Caco-2 (cell line): ENCODE measurements at regions not wholly inside any gene's neighbourhood (a gene's known extent, or its start where the extent isn't known, plus 50 kb on each side); places are given as distances from the start of the nearest gene placed in this dataset.

Source experiments
- BruUV-seq: library from RNA; stranded (reverse); fragments of 400-500 nt; replicated peaks from 2 replicates; lab custom pipeline; 2021; lab: Mats Ljungman, UMichigan
- CTCF ChIA-PET: fragments of 300-600 bp; sonication (Branson Sonifier 250); formaldehyde crosslinking; loops from one replicate; lab custom pipeline; 2022; ENCODE audit warnings: antibody characterized with exemption; lab: Charles Lee
- POLR2A ChIA-PET: fragments of 300-600 bp; sonication (Branson Sonifier 250); formaldehyde crosslinking; loops from one replicate; lab custom pipeline; 2022; ENCODE audit warnings: antibody characterized with exemption; lab: Charles Lee
- DNase-seq, 2 experiments: peaks; one replicate each; pipeline versions ENCODE4 v3.0.0 to v3.0.0-alpha.2; 2020 to 2022
- H3K27me3 ChIP-seq: replicated peaks from 2 replicates; pipeline ENCODE4 v1.6.0; 2011; ENCODE audit warnings: low read length; ENCODE audit not compliant: control insufficient read depth, insufficient read depth
- H3K36me3 ChIP-seq: 2 replicates; pipeline ENCODE4 v1.5.1; 2011; ENCODE audit warnings: low read length; ENCODE audit not compliant: control insufficient read depth, insufficient read depth
- H3K4me1 ChIP-seq: fragments of 250-450 bp; sonication (Bioruptor Pico); 2 replicates; pipeline ENCODE4 v1.5.1; 2020; ENCODE audit warnings: mild to moderate bottlenecking
- H3K4me3 ChIP-seq: 2 replicates; pipeline ENCODE4 v1.5.1; 2011; ENCODE audit warnings: low read depth, mild to moderate bottlenecking, control low read depth, low read length
- H3K9me3 ChIP-seq: fragments of 250-450 bp; sonication (Bioruptor Pico); 2 replicates; pipeline ENCODE4 v1.5.1; 2020; ENCODE audit warnings: mild to moderate bottlenecking, moderate library complexity
- H3K27ac Mint-ChIP-seq: one replicate; pipeline ENCODE4 v1.8.0; 2022; ENCODE audit warnings: mixed read lengths; ENCODE audit not compliant: unreplicated experiment
- H3K27me3 Mint-ChIP-seq: one replicate; pipeline ENCODE4 v1.8.0; 2022; ENCODE audit warnings: mixed read lengths; ENCODE audit not compliant: insufficient read depth, unreplicated experiment
- H3K36me3 Mint-ChIP-seq: one replicate; pipeline ENCODE4 v1.8.0; 2022; ENCODE audit warnings: mild to moderate bottlenecking, mixed read lengths; ENCODE audit not compliant: insufficient read depth, unreplicated experiment
- H3K4me1 Mint-ChIP-seq: one replicate; pipeline ENCODE4 v1.8.0; 2022; ENCODE audit warnings: low read depth, mixed read lengths; ENCODE audit not compliant: unreplicated experiment
- H3K4me3 Mint-ChIP-seq: one replicate; pipeline ENCODE4 v1.8.0; 2022; ENCODE audit warnings: mild to moderate bottlenecking, moderate library complexity, mixed read lengths; ENCODE audit not compliant: unreplicated experiment
- H3K9me3 Mint-ChIP-seq: one replicate; pipeline ENCODE4 v1.8.0; 2022; ENCODE audit warnings: mixed read lengths; ENCODE audit not compliant: unreplicated experiment
- intact Hi-C: fragments of 100-400 bp; cut with micrococcal nuclease; formaldehyde crosslinking; loops from one replicate; pipeline ENCODE4 v1.10.0; 2022; ENCODE audit not compliant: unreplicated experiment
- TF ChIP-seq, protein P1 (sequence below), 2 experiments: fragments of 200-600 bp in 1 of 2; IDR thresholded peaks; 1 replicate in 1 of 2; 2 replicates in 1 of 2; pipeline versions ENCODE4 v1.5.1 to v1.8.0; 2011 to 2022; ENCODE audit warnings: antibody characterized with exemption in 1 of 2, control low read depth in 1 of 2, inconsistent platforms in 1 of 2, low read depth in 1 of 2, low read length in 1 of 2, mild to moderate bottlenecking in 1 of 2, moderate library complexity in 1 of 2; ENCODE audit not compliant: insufficient read depth in 1 of 2, severe bottlenecking in 1 of 2, unreplicated experiment in 1 of 2

DNA sequence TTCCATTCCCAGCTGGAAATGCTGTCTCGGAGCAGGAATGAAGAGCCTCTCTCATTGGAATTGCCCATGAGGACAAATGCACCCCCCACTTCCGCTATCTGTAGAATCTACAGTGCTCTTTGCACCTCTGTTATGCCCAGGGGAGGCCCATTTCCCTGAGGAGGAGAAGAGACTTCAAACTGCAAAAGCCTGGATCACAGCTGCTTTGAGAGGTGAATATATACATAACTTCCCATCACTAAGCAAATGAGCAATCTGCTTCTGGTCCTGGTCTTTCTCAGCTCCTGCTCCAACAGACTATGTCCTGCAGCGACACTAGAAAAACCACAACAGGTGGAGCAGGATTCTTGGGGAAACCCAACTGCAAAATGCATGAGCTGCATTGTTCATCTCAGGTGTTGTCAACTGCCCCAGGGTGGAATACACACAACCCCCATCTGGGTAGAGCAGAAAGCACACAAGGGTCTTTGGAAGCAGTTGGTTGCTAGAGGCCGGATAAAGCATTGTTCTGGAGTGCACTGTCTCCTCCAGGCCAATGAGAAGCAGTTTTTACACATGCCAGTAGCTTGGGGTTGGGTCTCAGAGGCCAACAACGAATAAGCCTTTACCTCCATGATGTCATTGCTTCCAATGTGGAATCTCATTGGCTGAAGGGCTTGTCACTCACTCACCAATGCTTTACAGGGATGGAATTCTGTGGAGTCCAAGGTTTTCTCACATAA is 67.7 kb upstream of the RAB4A start:
- POLR2A ChIA-PET, result no interaction called here
- intact Hi-C loops, result no loop called here
- H3K27ac Mint-ChIP-seq, result peak overlapping the region; percentile 27

DNA sequence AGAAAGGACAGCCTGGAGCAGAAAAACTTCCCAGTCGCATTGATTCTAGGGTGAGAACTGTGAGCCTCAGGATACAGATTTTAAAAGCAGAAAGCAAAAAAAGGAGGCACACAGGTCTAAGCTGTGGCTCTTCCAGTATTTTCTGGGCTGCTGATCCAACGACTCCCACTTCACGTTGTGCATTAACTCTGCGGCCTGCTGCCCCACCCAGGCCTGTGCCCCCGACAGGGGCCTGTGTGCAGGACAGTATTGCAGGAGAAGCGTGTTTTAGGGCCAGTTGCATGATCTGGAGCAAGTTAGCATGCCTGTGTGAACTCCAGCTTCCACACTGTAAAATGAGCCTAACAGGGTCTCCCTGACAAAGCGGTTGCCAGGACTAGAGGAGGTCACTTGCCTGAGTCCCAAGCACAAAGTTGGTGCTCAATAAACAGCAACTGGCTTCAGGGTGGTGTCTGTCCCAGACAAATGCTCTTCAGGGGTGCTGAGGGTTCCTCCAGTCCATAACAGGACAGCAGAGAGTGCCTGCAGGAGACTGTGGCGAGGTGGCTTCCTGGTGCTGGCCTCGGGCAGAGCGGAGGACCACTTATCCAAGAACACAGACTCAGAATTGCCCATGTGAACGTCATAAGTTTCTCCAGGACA is 66.8 kb upstream of the RAB4A start:
- Histone ChIP-seq H3K27me3 (no peaks in the 10 kb centered on the region), H3K4me1 (peaks cover 44% of the 10 kb centered on the region), H3K36me3 (no peaks in the 10 kb centered on the region), H3K9me3 (no peaks in the 10 kb centered on the region), H3K4me3 (no peak overlapping the region)
- DNase-seq, result no peak
- intact Hi-C loops, result no loop called here
- POLR2A ChIA-PET, result no interaction called here
- H3K27me3 Mint-ChIP-seq, result no peaks in the 10 kb centered on the region
- no TSS peak for BruUV-seq
- TF ChIP-seq, protein P1, sequence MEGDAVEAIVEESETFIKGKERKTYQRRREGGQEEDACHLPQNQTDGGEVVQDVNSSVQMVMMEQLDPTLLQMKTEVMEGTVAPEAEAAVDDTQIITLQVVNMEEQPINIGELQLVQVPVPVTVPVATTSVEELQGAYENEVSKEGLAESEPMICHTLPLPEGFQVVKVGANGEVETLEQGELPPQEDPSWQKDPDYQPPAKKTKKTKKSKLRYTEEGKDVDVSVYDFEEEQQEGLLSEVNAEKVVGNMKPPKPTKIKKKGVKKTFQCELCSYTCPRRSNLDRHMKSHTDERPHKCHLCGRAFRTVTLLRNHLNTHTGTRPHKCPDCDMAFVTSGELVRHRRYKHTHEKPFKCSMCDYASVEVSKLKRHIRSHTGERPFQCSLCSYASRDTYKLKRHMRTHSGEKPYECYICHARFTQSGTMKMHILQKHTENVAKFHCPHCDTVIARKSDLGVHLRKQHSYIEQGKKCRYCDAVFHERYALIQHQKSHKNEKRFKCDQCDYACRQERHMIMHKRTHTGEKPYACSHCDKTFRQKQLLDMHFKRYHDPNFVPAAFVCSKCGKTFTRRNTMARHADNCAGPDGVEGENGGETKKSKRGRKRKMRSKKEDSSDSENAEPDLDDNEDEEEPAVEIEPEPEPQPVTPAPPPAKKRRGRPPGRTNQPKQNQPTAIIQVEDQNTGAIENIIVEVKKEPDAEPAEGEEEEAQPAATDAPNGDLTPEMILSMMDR (IDR thresholded peaks at IDR 0.05; ENCODE audit: insufficient read depth in 1 of 2, low read depth in 1 of 2, low read length in 1 of 2, severe bottlenecking in 1 of 2, unreplicated experiment in 1 of 2), result no peak
- no peaks in the 10 kb centered on the region for H3K9me3 Mint-ChIP-seq
- no peak overlapping the region for H3K4me3 Mint-ChIP-seq
- H3K36me3 Mint-ChIP-seq, result peaks cover 6% of the 10 kb centered on the region
- H3K27ac Mint-ChIP-seq, result no peak overlapping the region
- CTCF ChIA-PET, result no interaction called here
- H3K4me1 Mint-ChIP-seq, result peaks cover 6% of the 10 kb centered on the region

More for the DNA sequence above, 67.7 kb upstream of the RAB4A start:
- peaks cover 41% of the 10 kb centered on the region for H3K4me1 ChIP-seq
- peaks cover 6% of the 10 kb centered on the region for H3K36me3 Mint-ChIP-seq
- no peaks in the 10 kb centered on the region for H3K9me3 ChIP-seq
- H3K4me3 Mint-ChIP-seq, result no peak overlapping the region
- no peaks in the 10 kb centered on the region for H3K27me3 Mint-ChIP-seq
- BruUV-seq, result no TSS peak
- no peak overlapping the region for H3K4me3 ChIP-seq
- H3K4me1 Mint-ChIP-seq, result peaks cover 6% of the 10 kb centered on the region
- no peaks in the 10 kb centered on the region for H3K27me3 ChIP-seq
- TF ChIP-seq, protein P1 (IDR thresholded peaks at IDR 0.05; ENCODE audit: insufficient read depth in 1 of 2, low read depth in 1 of 2, low read length in 1 of 2, severe bottlenecking in 1 of 2, unreplicated experiment in 1 of 2), result no peak
- CTCF ChIA-PET, result no interaction called here
- H3K36me3 ChIP-seq, result no peaks in the 10 kb centered on the region
- peak; percentile 84 to 96 for DNase-seq
- no peaks in the 10 kb centered on the region for H3K9me3 Mint-ChIP-seq

DNA sequence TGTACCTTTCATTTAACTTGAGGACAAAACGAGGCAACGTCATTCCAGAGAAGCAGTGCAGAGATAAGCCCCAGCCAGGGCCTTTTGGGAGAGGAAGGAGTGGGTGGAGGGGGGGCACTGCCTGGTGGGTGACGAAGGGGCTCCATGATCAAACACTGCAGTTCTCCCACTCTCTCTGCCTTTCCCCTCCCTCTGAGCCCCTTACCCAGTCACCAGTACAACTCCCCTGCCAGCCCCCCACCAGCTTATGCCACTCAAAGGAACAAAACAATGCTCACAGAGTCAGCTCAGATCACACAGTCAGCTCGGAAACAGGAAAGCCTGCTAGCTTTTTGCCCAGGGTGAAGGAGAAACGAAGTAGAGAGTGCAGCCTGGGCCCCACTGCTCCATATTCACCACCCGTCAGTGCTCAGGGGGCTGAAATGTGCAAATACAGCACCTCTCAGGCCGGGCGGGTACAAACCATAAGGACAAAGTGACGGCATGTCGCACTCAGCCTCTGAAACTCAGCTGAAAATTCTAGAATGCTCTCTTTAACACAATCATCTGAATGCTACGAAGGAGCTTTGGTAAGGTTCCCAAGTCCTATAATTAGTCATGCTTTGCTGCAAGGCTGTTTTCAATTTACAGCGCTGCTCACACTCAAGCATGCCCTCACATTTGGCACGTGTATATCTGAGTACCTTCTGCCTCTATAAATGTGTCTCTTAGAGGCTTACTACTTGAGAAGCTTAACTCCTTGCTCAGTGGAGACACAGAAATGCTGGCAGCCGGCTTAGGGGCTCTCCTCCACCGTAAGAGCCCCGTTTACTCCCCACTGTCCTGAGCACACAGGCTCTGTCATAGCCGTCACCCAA is 65.8 kb upstream of the RAB4A start:
- H3K27me3 ChIP-seq, result no peaks in the 10 kb centered on the region
- H3K9me3 ChIP-seq, result no peaks in the 10 kb centered on the region
- Mint-ChIP-seq H3K27me3 (no peaks in the 10 kb centered on the region), H3K36me3 (peaks cover 6% of the 10 kb centered on the region), H3K4me3 (no peak overlapping the region), H3K27ac (no peak overlapping the region), H3K4me1 (peaks cover 11% of the 10 kb centered on the region), H3K9me3 (no peaks in the 10 kb centered on the region)
- no peaks in the 10 kb centered on the region for H3K36me3 ChIP-seq
- ChIA-PET CTCF (no interaction called here), POLR2A (no interaction called here)
- TF ChIP-seq, protein P1 (IDR thresholded peaks at IDR 0.05; ENCODE audit: insufficient read depth in 1 of 2, low read depth in 1 of 2, low read length in 1 of 2, severe bottlenecking in 1 of 2, unreplicated experiment in 1 of 2), result no peak
- peaks cover 47% of the 10 kb centered on the region for H3K4me1 ChIP-seq
- H3K4me3 ChIP-seq, result no peak overlapping the region
- no peak for DNase-seq
- no TSS peak for BruUV-seq
- intact Hi-C loops, result no loop called here
